DOHH2 (cell line): ENCODE measurements at regions not wholly inside any gene's neighbourhood (a gene's known extent, or its start where the extent isn't known, plus 50 kb on each side); places are given as distances from the start of the nearest gene placed in this dataset.

Experiments used
- H3F3A ChIP-seq: fragments of 200-600 bp; sonication (generic), shearing (Covaris generic); 2 replicates; pipeline ENCODE4 v1.6.0; 2016; ENCODE audit warnings: antibody characterized with exemption, mild to moderate bottlenecking; ENCODE audit not compliant: control insufficient read depth, insufficient read depth
- H3K27ac ChIP-seq: fragments of 200-600 bp; sonication (generic); 2 replicates; pipeline ENCODE4 v1.5.1; 2014; ENCODE audit warnings: low read depth, mild to moderate bottlenecking, low read length, moderate library complexity
- H3K27me3 ChIP-seq: fragments of 200-600 bp; sonication (generic); 2 replicates; pipeline ENCODE4 v1.6.1; 2014; ENCODE audit warnings: mild to moderate bottlenecking, low read length, mixed read lengths; ENCODE audit not compliant: control insufficient read depth
- H3K36me3 ChIP-seq: fragments of 200-600 bp; sonication (generic); 2 replicates; pipeline ENCODE4 v1.6.1; 2014; ENCODE audit warnings: mild to moderate bottlenecking, low read length, moderate library complexity, mixed read lengths; ENCODE audit not compliant: control insufficient read depth
- H3K4me1 ChIP-seq: fragments of 200-600 bp; sonication (generic); 2 replicates; pipeline ENCODE4 v1.6.1; 2014; ENCODE audit warnings: mild to moderate bottlenecking, low read length, mixed read lengths; ENCODE audit not compliant: control insufficient read depth
- H3K4me2 ChIP-seq: fragments of 200-600 bp; sonication (generic); 2 replicates; pipeline ENCODE4 v1.6.0; 2014; ENCODE audit warnings: mild to moderate bottlenecking, low read length, moderate library complexity
- H3K4me3 ChIP-seq: fragments of 200-600 bp; sonication (generic); 2 replicates; pipeline ENCODE4 v1.5.1; 2014; ENCODE audit warnings: mild to moderate bottlenecking, low read length, mixed read lengths
- H3K79me2 ChIP-seq: fragments of 200-600 bp; sonication (generic); 2 replicates; pipeline ENCODE4 v1.6.1; 2014; ENCODE audit warnings: mild to moderate bottlenecking, low read length, mixed read lengths; ENCODE audit not compliant: control insufficient read depth
- H3K9me2 ChIP-seq: fragments of 200-600 bp; sonication (generic); replicated peaks from 2 replicates; pipeline ENCODE4 v1.6.1; 2014; ENCODE audit warnings: mild to moderate bottlenecking, low read length, mixed read lengths; ENCODE audit not compliant: control insufficient read depth
- H3K9me3 ChIP-seq: fragments of 200-600 bp; sonication (generic); 2 replicates; pipeline ENCODE4 v1.6.1; 2014; ENCODE audit warnings: antibody characterized with exemption, low read length, mixed read lengths; ENCODE audit not compliant: control insufficient read depth, insufficient read depth
- H4K20me1 ChIP-seq: fragments of 200-600 bp; sonication (generic); 2 replicates; pipeline ENCODE4 v1.6.0; 2014; ENCODE audit warnings: low read depth, mild to moderate bottlenecking, antibody characterized with exemption, low read length, moderate library complexity; ENCODE audit not compliant: control insufficient read depth, insufficient read depth
- EZH2phosphoT487 ChIP-seq: fragments of 200-600 bp; sonication (generic); IDR thresholded peaks from 2 replicates; pipeline ENCODE4 v1.6.1; 2017; ENCODE audit warnings: borderline replicate concordance, mild to moderate bottlenecking, antibody characterized with exemption, low read length, moderate library complexity, mixed read lengths
- TF ChIP-seq, protein P1 (sequence below): fragments of 200-600 bp; sonication (generic); IDR thresholded peaks from one replicate; pipeline ENCODE4 v1.5.1; 2014; ENCODE audit warnings: antibody characterized with exemption, mild to moderate bottlenecking, low read depth, low read length; ENCODE audit not compliant: poor library complexity, severe bottlenecking

GRCh38 chr12:127531542-127531941 is 735.4 kb upstream of the TMEM132C start:
- no peaks in the 10 kb centered on the region for H3F3A ChIP-seq
- H3K4me1 ChIP-seq: no peaks in the 10 kb centered on the region
- H3K36me3 ChIP-seq: no peaks in the 10 kb centered on the region
- H3K4me2 ChIP-seq: no peak overlapping the region
- no peaks in the 10 kb centered on the region for H3K27me3 ChIP-seq
- no peak overlapping the region for H3K27ac ChIP-seq
- TF ChIP-seq, protein P1, sequence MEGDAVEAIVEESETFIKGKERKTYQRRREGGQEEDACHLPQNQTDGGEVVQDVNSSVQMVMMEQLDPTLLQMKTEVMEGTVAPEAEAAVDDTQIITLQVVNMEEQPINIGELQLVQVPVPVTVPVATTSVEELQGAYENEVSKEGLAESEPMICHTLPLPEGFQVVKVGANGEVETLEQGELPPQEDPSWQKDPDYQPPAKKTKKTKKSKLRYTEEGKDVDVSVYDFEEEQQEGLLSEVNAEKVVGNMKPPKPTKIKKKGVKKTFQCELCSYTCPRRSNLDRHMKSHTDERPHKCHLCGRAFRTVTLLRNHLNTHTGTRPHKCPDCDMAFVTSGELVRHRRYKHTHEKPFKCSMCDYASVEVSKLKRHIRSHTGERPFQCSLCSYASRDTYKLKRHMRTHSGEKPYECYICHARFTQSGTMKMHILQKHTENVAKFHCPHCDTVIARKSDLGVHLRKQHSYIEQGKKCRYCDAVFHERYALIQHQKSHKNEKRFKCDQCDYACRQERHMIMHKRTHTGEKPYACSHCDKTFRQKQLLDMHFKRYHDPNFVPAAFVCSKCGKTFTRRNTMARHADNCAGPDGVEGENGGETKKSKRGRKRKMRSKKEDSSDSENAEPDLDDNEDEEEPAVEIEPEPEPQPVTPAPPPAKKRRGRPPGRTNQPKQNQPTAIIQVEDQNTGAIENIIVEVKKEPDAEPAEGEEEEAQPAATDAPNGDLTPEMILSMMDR: no peak
- TF ChIP-seq EZH2phosphoT487: no peak
- H3K79me2 ChIP-seq: no peaks in the 10 kb centered on the region
- no peaks in the 10 kb centered on the region for H3K9me3 ChIP-seq
- H3K9me2 ChIP-seq: no peaks in the 10 kb centered on the region
- H4K20me1 ChIP-seq: no peaks in the 10 kb centered on the region
- no peak overlapping the region for H3K4me3 ChIP-seq

DNA sequence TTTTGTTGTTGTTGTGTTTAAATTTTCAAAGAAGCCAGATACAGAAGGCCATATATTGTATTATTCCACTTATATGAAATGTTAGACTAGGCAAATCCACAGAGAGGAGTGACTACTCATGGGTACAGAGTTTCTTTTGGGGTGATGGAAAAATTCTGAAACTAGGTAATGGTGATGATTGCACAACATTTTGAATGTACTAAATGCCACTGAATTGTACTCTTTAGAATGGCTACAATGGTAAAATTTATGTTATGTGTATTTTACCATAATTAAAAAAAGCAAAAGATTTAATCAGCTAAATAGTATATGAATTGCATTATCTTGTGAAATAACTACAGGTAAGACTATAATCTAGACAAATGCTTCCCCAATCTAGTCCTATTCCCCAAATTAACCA is 733.6 kb upstream of the TMEM132C start:
- Histone ChIP-seq H3F3A (no peaks in the 10 kb centered on the region), H3K4me3 (no peak overlapping the region), H3K9me2 (no peaks in the 10 kb centered on the region), H3K36me3 (no peaks in the 10 kb centered on the region), H3K27me3 (no peaks in the 10 kb centered on the region), H3K4me2 (no peak overlapping the region), H3K79me2 (no peaks in the 10 kb centered on the region), H3K27ac (no peak overlapping the region), H3K4me1 (no peaks in the 10 kb centered on the region), H3K9me3 (no peaks in the 10 kb centered on the region), H4K20me1 (no peaks in the 10 kb centered on the region)
- TF ChIP-seq, protein P1: no peak
- no peak for TF ChIP-seq EZH2phosphoT487

DNA sequence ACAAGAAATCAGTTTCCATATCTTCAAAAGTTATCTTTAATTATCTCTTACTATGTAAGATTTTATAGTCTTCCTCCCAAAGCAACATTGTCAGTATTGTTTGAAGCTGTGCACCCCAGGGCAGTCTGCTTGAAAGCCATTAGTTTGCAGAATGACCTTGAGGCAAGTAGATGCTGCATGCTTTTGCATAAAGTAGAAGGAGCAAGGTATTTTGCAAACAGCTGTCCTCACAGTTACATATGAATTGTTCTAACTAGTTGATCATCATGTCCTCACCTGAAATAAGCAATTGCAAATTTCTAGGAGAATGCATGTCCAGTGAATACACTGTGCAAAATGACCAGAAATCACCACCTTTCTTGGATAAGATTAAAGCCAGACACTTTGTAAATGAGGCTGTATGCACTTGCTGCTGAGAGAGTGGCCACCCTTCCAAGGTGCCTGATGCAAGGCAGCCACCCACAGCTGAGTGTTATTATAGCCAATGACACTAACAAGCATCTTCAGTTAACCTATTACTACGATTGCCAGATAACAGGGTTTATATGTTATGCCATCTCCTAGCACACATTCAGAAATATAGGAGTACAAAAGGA is 730.0 kb upstream of the TMEM132C start:
- TF ChIP-seq, protein P1: no peak
- no peak for TF ChIP-seq EZH2phosphoT487
- H3K27ac ChIP-seq: no peak overlapping the region
- H3K9me3 ChIP-seq: peaks cover 4% of the 10 kb centered on the region; the same call in 1 of the 2 replicates
- no peaks in the 10 kb centered on the region for H3K79me2 ChIP-seq
- H3F3A ChIP-seq: no peaks in the 10 kb centered on the region
- no peak overlapping the region for H3K4me3 ChIP-seq
- H4K20me1 ChIP-seq: no peaks in the 10 kb centered on the region
- H3K4me2 ChIP-seq: no peak overlapping the region
- no peaks in the 10 kb centered on the region for H3K36me3 ChIP-seq
- H3K4me1 ChIP-seq: no peaks in the 10 kb centered on the region
- no peaks in the 10 kb centered on the region for H3K9me2 ChIP-seq
- H3K27me3 ChIP-seq: no peaks in the 10 kb centered on the region
